ENCODE measurements at regions not wholly inside any gene's neighbourhood (a gene's known extent, or its start where the extent isn't known, plus 50 kb on each side); places are given as distances from the start of the nearest gene placed in this dataset.

- H3K27me3 ChIP-seq (ENCODE audit: control insufficient read depth, insufficient read depth, low read length): no peaks in the 10 kb centered on the region
- H3K9ac ChIP-seq (ENCODE audit: low read depth, low read length): no peak overlapping the region
- peaks cover 32% of the 10 kb centered on the region for H3K4me1 ChIP-seq (ENCODE audit: control insufficient read depth, insufficient read depth, low read length)
- no peaks in the 10 kb centered on the region for H3K36me3 ChIP-seq (ENCODE audit: control insufficient read depth, insufficient read depth, low read length)
- H3K4me3 ChIP-seq (ENCODE audit: low read depth, low read length): no peak overlapping the region
- H3K9me3 ChIP-seq (ENCODE audit: control insufficient read depth, insufficient read depth, low read length): no peaks in the 10 kb centered on the region
Observed at GRCh38 chr5:27316271-27316650, 277.9 kb upstream of the CDH9 start.

- no peak overlapping the region for H3K9ac ChIP-seq (ENCODE audit: low read depth, low read length)
- peaks cover 33% of the 10 kb centered on the region for H3K4me1 ChIP-seq (ENCODE audit: control insufficient read depth, insufficient read depth, low read length)
- no peak overlapping the region for H3K4me3 ChIP-seq (ENCODE audit: low read depth, low read length)
- no peaks in the 10 kb centered on the region for H3K9me3 ChIP-seq (ENCODE audit: control insufficient read depth, insufficient read depth, low read length)
- no peaks in the 10 kb centered on the region for H3K27me3 ChIP-seq (ENCODE audit: control insufficient read depth, insufficient read depth, low read length)
- H3K36me3 ChIP-seq (ENCODE audit: control insufficient read depth, insufficient read depth, low read length): no peaks in the 10 kb centered on the region
Observed at GRCh38 chr5:27315363-27316270, 277.2 kb upstream of the CDH9 start.

GRCh38 chr5:27313549-27313948 lies 275.2 kb upstream of the CDH9 start:
- H3K9me3 ChIP-seq (ENCODE audit: control insufficient read depth, insufficient read depth, low read length): no peaks in the 10 kb centered on the region
- H3K27me3 ChIP-seq (ENCODE audit: control insufficient read depth, insufficient read depth, low read length): no peaks in the 10 kb centered on the region
- no peaks in the 10 kb centered on the region for H3K36me3 ChIP-seq (ENCODE audit: control insufficient read depth, insufficient read depth, low read length)
- no peak overlapping the region for H3K4me3 ChIP-seq (ENCODE audit: low read depth, low read length)
- H3K4me1 ChIP-seq (ENCODE audit: control insufficient read depth, insufficient read depth, low read length): peaks cover 33% of the 10 kb centered on the region
- H3K9ac ChIP-seq (ENCODE audit: low read depth, low read length): no peak overlapping the region

DNA sequence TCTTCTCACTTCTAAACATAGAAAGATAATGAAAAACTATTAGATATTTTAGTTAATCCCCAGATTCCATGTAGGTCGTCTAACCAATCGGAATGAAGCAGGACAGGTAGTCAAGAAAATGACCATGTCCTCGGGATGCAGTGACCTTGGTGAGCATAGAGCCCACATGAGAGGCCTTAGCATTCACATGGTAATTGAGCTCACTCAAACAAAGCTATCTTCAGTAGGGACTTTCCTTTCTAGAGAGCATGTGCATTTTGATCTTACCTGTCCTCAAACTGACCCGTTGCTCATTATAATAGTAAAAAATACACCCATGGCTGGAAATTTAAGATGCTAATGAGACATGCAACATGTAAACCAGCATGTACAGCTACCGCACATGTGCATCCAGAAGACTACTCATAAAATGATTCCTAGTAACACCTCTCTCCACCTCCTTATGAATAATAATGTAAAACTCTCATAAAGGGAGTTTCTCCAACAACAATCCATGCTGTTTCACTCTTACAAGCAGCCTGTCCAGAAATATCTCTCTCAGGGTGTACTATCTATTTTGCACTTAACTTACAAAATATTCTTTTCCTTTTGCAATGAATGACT lies 274.0 kb upstream of the CDH9 start:
- Histone ChIP-seq H3K9ac (ENCODE audit: low read depth, low read length) (no peak overlapping the region), H3K36me3 (ENCODE audit: control insufficient read depth, insufficient read depth, low read length) (no peaks in the 10 kb centered on the region), H3K4me1 (ENCODE audit: control insufficient read depth, insufficient read depth, low read length) (peaks cover 33% of the 10 kb centered on the region), H3K9me3 (ENCODE audit: control insufficient read depth, insufficient read depth, low read length) (no peaks in the 10 kb centered on the region), H3K4me3 (ENCODE audit: low read depth, low read length) (no peak overlapping the region), H3K27me3 (ENCODE audit: control insufficient read depth, insufficient read depth, low read length) (no peaks in the 10 kb centered on the region)

DNA sequence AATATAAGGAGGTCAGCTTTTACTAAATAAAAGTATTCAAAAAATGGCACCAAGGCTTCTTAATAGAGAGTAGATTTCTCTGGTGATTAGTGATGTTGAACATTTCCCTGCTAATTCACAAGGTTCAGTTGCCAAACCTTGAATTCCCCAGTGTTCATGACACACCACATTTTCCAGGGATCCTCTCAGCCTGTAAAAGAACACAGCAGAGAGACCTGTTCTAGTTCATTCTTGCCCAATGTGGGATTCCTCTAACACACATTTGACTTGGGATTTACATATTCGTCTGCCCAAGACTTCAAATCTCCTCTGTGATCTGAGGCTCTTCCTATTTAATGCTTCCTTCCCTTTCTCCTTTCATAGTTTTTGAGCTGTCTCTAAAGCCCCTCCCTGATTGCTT lies 273.2 kb upstream of the CDH9 start:
- Histone ChIP-seq H3K9ac (ENCODE audit: low read depth, low read length) (no peak overlapping the region), H3K4me1 (ENCODE audit: control insufficient read depth, insufficient read depth, low read length) (peaks cover 33% of the 10 kb centered on the region), H3K36me3 (ENCODE audit: control insufficient read depth, insufficient read depth, low read length) (no peaks in the 10 kb centered on the region), H3K9me3 (ENCODE audit: control insufficient read depth, insufficient read depth, low read length) (no peaks in the 10 kb centered on the region), H3K4me3 (ENCODE audit: low read depth, low read length) (no peak overlapping the region), H3K27me3 (ENCODE audit: control insufficient read depth, insufficient read depth, low read length) (no peaks in the 10 kb centered on the region)

GRCh38 chr5:27308153-27308552 lies 269.8 kb upstream of the CDH9 start:
- Histone ChIP-seq H3K36me3 (ENCODE audit: control insufficient read depth, insufficient read depth, low read length) (no peaks in the 10 kb centered on the region), H3K9ac (ENCODE audit: low read depth, low read length) (no peak overlapping the region), H3K4me1 (ENCODE audit: control insufficient read depth, insufficient read depth, low read length) (peaks cover 18% of the 10 kb centered on the region), H3K9me3 (ENCODE audit: control insufficient read depth, insufficient read depth, low read length) (no peaks in the 10 kb centered on the region), H3K27me3 (ENCODE audit: control insufficient read depth, insufficient read depth, low read length) (no peaks in the 10 kb centered on the region), H3K4me3 (ENCODE audit: low read depth, low read length) (no peak overlapping the region)

GRCh38 chr5:27290172-27290571 lies 251.8 kb upstream of the CDH9 start:
- H3K36me3 ChIP-seq (ENCODE audit: control insufficient read depth, insufficient read depth, low read length): no peaks in the 10 kb centered on the region
- H3K27me3 ChIP-seq (ENCODE audit: control insufficient read depth, insufficient read depth, low read length): no peaks in the 10 kb centered on the region
- H3K4me1 ChIP-seq (ENCODE audit: control insufficient read depth, insufficient read depth, low read length): no peaks in the 10 kb centered on the region
- no peaks in the 10 kb centered on the region for H3K9me3 ChIP-seq (ENCODE audit: control insufficient read depth, insufficient read depth, low read length)
- no peak overlapping the region for H3K9ac ChIP-seq (ENCODE audit: low read depth, low read length)
- H3K4me3 ChIP-seq (ENCODE audit: low read depth, low read length): no peak overlapping the region

DNA sequence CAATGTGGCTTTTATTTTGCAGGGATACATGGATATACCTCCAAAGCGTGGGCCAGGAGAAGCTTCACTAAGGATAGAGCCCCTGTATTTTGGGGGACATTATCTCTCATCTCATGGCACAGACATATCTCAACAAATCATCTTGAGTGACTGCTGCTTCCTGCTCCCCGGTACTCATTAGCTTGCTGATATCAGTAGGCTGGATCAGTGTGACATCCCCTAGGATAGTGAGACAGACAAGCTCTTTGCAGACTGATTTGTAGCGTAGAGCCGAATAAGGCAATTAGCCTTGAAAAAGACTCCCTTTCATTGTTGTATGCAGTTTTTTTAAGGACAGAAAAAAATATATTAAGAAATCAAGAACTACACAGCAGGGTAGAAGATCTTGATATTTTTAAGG lies 237.7 kb upstream of the CDH9 start:
- H3K4me3 ChIP-seq (ENCODE audit: low read depth, low read length): no peak overlapping the region
- no peaks in the 10 kb centered on the region for H3K9me3 ChIP-seq (ENCODE audit: control insufficient read depth, insufficient read depth, low read length)
- H3K27me3 ChIP-seq (ENCODE audit: control insufficient read depth, insufficient read depth, low read length): no peaks in the 10 kb centered on the region
- H3K4me1 ChIP-seq (ENCODE audit: control insufficient read depth, insufficient read depth, low read length): no peaks in the 10 kb centered on the region
- H3K9ac ChIP-seq (ENCODE audit: low read depth, low read length): no peak overlapping the region
- no peaks in the 10 kb centered on the region for H3K36me3 ChIP-seq (ENCODE audit: control insufficient read depth, insufficient read depth, low read length)

DNA sequence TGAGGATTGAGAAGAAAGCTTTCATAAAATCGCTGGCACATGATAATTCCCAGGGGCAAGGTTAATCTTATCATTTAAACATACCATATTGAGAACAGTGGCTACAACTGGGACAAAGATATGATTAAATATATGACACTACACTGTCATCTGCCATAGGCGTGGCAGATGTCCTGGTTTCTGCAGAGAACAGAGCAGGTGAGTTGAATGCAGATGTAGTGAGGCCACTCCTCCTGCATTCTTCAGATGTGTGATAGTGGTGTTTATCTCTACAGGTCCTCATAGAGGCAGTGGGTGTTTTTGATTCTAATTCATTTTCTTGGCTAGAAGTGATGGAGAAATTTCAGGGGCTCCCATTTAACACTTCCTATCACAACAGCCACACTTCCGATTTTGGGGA lies 237.0 kb upstream of the CDH9 start:
- Histone ChIP-seq H3K4me1 (ENCODE audit: control insufficient read depth, insufficient read depth, low read length) (no peaks in the 10 kb centered on the region), H3K36me3 (ENCODE audit: control insufficient read depth, insufficient read depth, low read length) (no peaks in the 10 kb centered on the region), H3K4me3 (ENCODE audit: low read depth, low read length) (no peak overlapping the region), H3K9ac (ENCODE audit: low read depth, low read length) (no peak overlapping the region), H3K9me3 (ENCODE audit: control insufficient read depth, insufficient read depth, low read length) (no peaks in the 10 kb centered on the region), H3K27me3 (ENCODE audit: control insufficient read depth, insufficient read depth, low read length) (no peaks in the 10 kb centered on the region)

- H3K4me3 ChIP-seq (ENCODE audit: low read depth, low read length): no peak overlapping the region
- no peak overlapping the region for H3K9ac ChIP-seq (ENCODE audit: low read depth, low read length)
- H3K9me3 ChIP-seq (ENCODE audit: control insufficient read depth, insufficient read depth, low read length): no peaks in the 10 kb centered on the region
- no peaks in the 10 kb centered on the region for H3K27me3 ChIP-seq (ENCODE audit: control insufficient read depth, insufficient read depth, low read length)
- no peaks in the 10 kb centered on the region for H3K36me3 ChIP-seq (ENCODE audit: control insufficient read depth, insufficient read depth, low read length)
- no peaks in the 10 kb centered on the region for H3K4me1 ChIP-seq (ENCODE audit: control insufficient read depth, insufficient read depth, low read length)
Observed at GRCh38 chr5:27269766-27270165, 231.4 kb upstream of the CDH9 start.

GRCh38 chr5:27267209-27267824 lies 228.9 kb upstream of the CDH9 start:
- Histone ChIP-seq H3K9me3 (ENCODE audit: control insufficient read depth, insufficient read depth, low read length) (peaks cover 6% of the 10 kb centered on the region), H3K9ac (ENCODE audit: low read depth, low read length) (no peak overlapping the region), H3K4me3 (ENCODE audit: low read depth, low read length) (no peak overlapping the region), H3K27me3 (ENCODE audit: control insufficient read depth, insufficient read depth, low read length) (no peaks in the 10 kb centered on the region), H3K4me1 (ENCODE audit: control insufficient read depth, insufficient read depth, low read length) (no peaks in the 10 kb centered on the region), H3K36me3 (ENCODE audit: control insufficient read depth, insufficient read depth, low read length) (no peaks in the 10 kb centered on the region)

DNA sequence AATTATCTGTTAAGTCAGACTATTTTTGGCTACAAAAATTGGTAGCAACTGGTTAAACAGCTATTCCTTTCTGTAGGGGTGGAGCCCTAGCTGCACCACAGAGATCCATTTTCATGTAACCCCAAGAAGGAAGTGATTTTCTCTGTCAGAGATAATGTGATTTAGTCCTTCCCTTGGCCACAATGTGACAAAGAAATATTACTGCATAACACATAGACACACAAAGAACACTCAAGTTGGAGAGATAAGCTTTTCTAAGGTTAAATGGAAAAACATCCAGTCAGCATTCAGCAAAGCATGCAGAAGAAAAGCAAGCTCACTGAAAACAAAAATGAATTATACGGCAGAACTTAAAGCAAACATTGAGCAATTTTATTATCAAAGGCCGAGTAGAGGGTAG lies 227.8 kb upstream of the CDH9 start:
- peaks cover 6% of the 10 kb centered on the region for H3K9me3 ChIP-seq (ENCODE audit: control insufficient read depth, insufficient read depth, low read length)
- H3K4me3 ChIP-seq (ENCODE audit: low read depth, low read length): no peak overlapping the region
- H3K36me3 ChIP-seq (ENCODE audit: control insufficient read depth, insufficient read depth, low read length): no peaks in the 10 kb centered on the region
- no peaks in the 10 kb centered on the region for H3K27me3 ChIP-seq (ENCODE audit: control insufficient read depth, insufficient read depth, low read length)
- no peaks in the 10 kb centered on the region for H3K4me1 ChIP-seq (ENCODE audit: control insufficient read depth, insufficient read depth, low read length)
- H3K9ac ChIP-seq (ENCODE audit: low read depth, low read length): no peak overlapping the region
